ENCODE measurements at regions not wholly inside any gene's neighbourhood (a gene's known extent, or its start where the extent isn't known, plus 50 kb on each side); places are given as distances from the start of the nearest gene placed in this dataset.

- no peak overlapping the region for H3K27ac ChIP-seq
- H3K36me3 ChIP-seq (ENCODE audit: low read depth, missing control alignments) = no peaks in the 10 kb centered on the region
- no peak for TF ChIP-seq POLR2A (IDR thresholded peaks at IDR 0.05)
- no peaks in the 10 kb centered on the region for H3K27me3 ChIP-seq
- DNase-seq = no peak
- no peak overlapping the region for H3K4me3 ChIP-seq
- intact Hi-C loops (cut with DNase I; ENCODE audit: low total_unique reads) = no loop called here
- H3K4me1 ChIP-seq = no peaks in the 10 kb centered on the region
- no peaks in the 10 kb centered on the region for H3K9me3 ChIP-seq
These were observed 62.3 kb upstream of the HMHB1 start for GRCh38 chr5:143749581-143750205.

- intact Hi-C loops (cut with DNase I; ENCODE audit: low total_unique reads) = no loop called here
- TF ChIP-seq POLR2A (IDR thresholded peaks at IDR 0.05) = no peak
- TF ChIP-seq CTCF (IDR thresholded peaks at IDR 0.05) = no peak
- H3K4me3 ChIP-seq = no peak overlapping the region
These were observed 63.4 kb upstream of the HMHB1 start for GRCh38 chr5:143748516-143748915.

GRCh38 chr5:143742951-143743350 is 69.0 kb upstream of the HMHB1 start:
- Histone ChIP-seq H3K9me3 (no peaks in the 10 kb centered on the region), H3K27me3 (no peaks in the 10 kb centered on the region), H3K4me1 (no peaks in the 10 kb centered on the region), H3K4me3 (no peak overlapping the region), H3K36me3 (ENCODE audit: low read depth, missing control alignments) (no peaks in the 10 kb centered on the region), H3K27ac (no peak overlapping the region)
- 76 to 78% methylated on average over 5 of the region's 5 CpGs for WGBS, 2 donors
- intact Hi-C loops (cut with DNase I; ENCODE audit: low total_unique reads) = no loop called here
- TF ChIP-seq CTCF (IDR thresholded peaks at IDR 0.05) = no peak
- no peak for TF ChIP-seq POLR2A (IDR thresholded peaks at IDR 0.05)
- DNase-seq = no peak

More at GRCh38 chr5:143748516-143748915, 63.4 kb upstream of the HMHB1 start:
- Histone ChIP-seq H3K4me1 (no peaks in the 10 kb centered on the region), H3K9me3 (no peaks in the 10 kb centered on the region), H3K36me3 (ENCODE audit: low read depth, missing control alignments) (no peaks in the 10 kb centered on the region), H3K27ac (no peak overlapping the region), H3K27me3 (no peaks in the 10 kb centered on the region)
- WGBS, 2 donors = 49 to 72% methylated on average over 1 of the region's 1 CpG
- no peak for DNase-seq

GRCh38 chr5:143741421-143741820 is 70.5 kb upstream of the HMHB1 start:
- H3K9me3 ChIP-seq = no peaks in the 10 kb centered on the region
- DNase-seq = no peak
- intact Hi-C loops (cut with DNase I; ENCODE audit: low total_unique reads) = no loop called here
- WGBS, 2 donors = 64 to 65% methylated on average over 4 of the region's 4 CpGs
- H3K27ac ChIP-seq = no peak overlapping the region
- no peaks in the 10 kb centered on the region for H3K36me3 ChIP-seq (ENCODE audit: low read depth, missing control alignments)
- H3K27me3 ChIP-seq = no peaks in the 10 kb centered on the region
- no peak for TF ChIP-seq CTCF (IDR thresholded peaks at IDR 0.05)
- no peak for TF ChIP-seq POLR2A (IDR thresholded peaks at IDR 0.05)
- H3K4me3 ChIP-seq = no peak overlapping the region
- H3K4me1 ChIP-seq = no peaks in the 10 kb centered on the region

- no peaks in the 10 kb centered on the region for H3K36me3 ChIP-seq (ENCODE audit: low read depth, missing control alignments)
- no peak overlapping the region for H3K4me3 ChIP-seq
- WGBS, 2 donors = 81 to 89% methylated on average over 1 of the region's 1 CpG
- no peak for DNase-seq
- intact Hi-C loops (cut with DNase I; ENCODE audit: low total_unique reads) = no loop called here
- TF ChIP-seq POLR2A (IDR thresholded peaks at IDR 0.05) = no peak
- no peak for TF ChIP-seq CTCF (IDR thresholded peaks at IDR 0.05)
- no peaks in the 10 kb centered on the region for H3K9me3 ChIP-seq
- no peaks in the 10 kb centered on the region for H3K4me1 ChIP-seq
- H3K27ac ChIP-seq = no peak overlapping the region
- no peaks in the 10 kb centered on the region for H3K27me3 ChIP-seq
These were observed 71.0 kb upstream of the HMHB1 start for GRCh38 chr5:143740956-143741355.
